PC-3 (cell line): ENCODE measurements at regions not wholly inside any gene's neighbourhood (a gene's known extent, or its start where the extent isn't known, plus 50 kb on each side); places are given as distances from the start of the nearest gene placed in this dataset.

Experiments used
- EZH2 ChIP-seq: fragments of 300-600 bp; sonication (generic); IDR thresholded peaks from one replicate; pipeline ENCODE4 v1.6.1; 2017; ENCODE audit warnings: antibody characterized with exemption, mild to moderate bottlenecking, low read length; ENCODE audit not compliant: unreplicated experiment
- EZH2phosphoT487 ChIP-seq: fragments of 300-600 bp; sonication (generic); IDR thresholded peaks from 2 replicates; pipeline ENCODE4 v1.6.1; 2018; ENCODE audit warnings: mild to moderate bottlenecking, antibody characterized with exemption, low read length, borderline replicate concordance
- TF ChIP-seq, protein P1 (sequence below): fragments of 300-600 bp; sonication (generic); conservative IDR thresholded peaks from 2 replicates; pipeline ENCODE4 v1.5.1; 2017; ENCODE audit warnings: antibody characterized with exemption, low read depth, mild to moderate bottlenecking, low read length

DNA sequence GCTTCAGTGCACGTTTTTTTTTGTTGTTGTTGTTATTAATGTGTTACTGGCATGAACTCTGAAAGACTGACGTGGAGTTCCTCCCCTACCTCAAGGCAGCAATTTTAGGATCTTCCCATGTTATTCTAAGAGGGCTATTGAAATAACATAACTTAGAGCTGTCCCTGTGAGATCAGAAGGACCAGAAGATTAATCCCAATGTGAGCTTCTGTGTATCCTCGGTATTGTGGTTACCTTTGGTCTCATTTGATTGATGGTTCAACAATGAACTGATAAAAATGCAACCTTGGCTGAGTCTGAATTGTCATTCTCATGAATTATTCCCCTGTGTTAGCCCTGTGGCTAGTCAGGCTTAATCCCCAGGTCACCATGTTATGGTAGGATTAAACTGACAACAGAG lies 394.1 kb downstream of the TRIB2 start:
- TF ChIP-seq, protein P1, sequence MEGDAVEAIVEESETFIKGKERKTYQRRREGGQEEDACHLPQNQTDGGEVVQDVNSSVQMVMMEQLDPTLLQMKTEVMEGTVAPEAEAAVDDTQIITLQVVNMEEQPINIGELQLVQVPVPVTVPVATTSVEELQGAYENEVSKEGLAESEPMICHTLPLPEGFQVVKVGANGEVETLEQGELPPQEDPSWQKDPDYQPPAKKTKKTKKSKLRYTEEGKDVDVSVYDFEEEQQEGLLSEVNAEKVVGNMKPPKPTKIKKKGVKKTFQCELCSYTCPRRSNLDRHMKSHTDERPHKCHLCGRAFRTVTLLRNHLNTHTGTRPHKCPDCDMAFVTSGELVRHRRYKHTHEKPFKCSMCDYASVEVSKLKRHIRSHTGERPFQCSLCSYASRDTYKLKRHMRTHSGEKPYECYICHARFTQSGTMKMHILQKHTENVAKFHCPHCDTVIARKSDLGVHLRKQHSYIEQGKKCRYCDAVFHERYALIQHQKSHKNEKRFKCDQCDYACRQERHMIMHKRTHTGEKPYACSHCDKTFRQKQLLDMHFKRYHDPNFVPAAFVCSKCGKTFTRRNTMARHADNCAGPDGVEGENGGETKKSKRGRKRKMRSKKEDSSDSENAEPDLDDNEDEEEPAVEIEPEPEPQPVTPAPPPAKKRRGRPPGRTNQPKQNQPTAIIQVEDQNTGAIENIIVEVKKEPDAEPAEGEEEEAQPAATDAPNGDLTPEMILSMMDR = no peak
- TF ChIP-seq EZH2 (no peak), EZH2phosphoT487 (no peak)
